ENCODE measurements at regions not wholly inside any gene's neighbourhood (a gene's known extent, or its start where the extent isn't known, plus 50 kb on each side); places are given as distances from the start of the nearest gene placed in this dataset.
"Not testable (repeated sequence)": the region's sequence is repeated elsewhere in the genome, so short reads cannot be mapped to it uniquely, and the experiment has no call there.

- Histone ChIP-seq H3K27me3 (ENCODE audit: control insufficient read depth, insufficient read depth, low read length) (no peaks in the 10 kb centered on the region), H2AFZ (no peak overlapping the region), H3K9me3 (ENCODE audit: control insufficient read depth, low read length) (no peaks in the 10 kb centered on the region), H3K36me3 (ENCODE audit: control insufficient read depth, insufficient read depth, low read length) (no peaks in the 10 kb centered on the region), H3K4me2 (ENCODE audit: low read length) (no peak overlapping the region), H3K27ac (no peak overlapping the region), H3K4me3 (ENCODE audit: low read depth, low read length) (no peak overlapping the region), H3K9ac (no peak overlapping the region), H3K4me1 (no peaks in the 10 kb centered on the region), H3K79me2 (no peaks in the 10 kb centered on the region)
- TF ChIP-seq CTCF (IDR thresholded peaks at IDR 0.05), result no peak
Observed at GRCh38 chr19:30288911-30289310, 83.3 kb upstream of the ZNF536 start.

- Histone ChIP-seq H3K27ac (no peak overlapping the region), H3K36me3 (ENCODE audit: control insufficient read depth, insufficient read depth, low read length) (no peaks in the 10 kb centered on the region), H3K9me3 (ENCODE audit: control insufficient read depth, low read length) (no peaks in the 10 kb centered on the region), H3K4me1 (no peaks in the 10 kb centered on the region), H3K4me2 (ENCODE audit: low read length) (no peak overlapping the region), H3K4me3 (ENCODE audit: low read depth, low read length) (no peak overlapping the region), H2AFZ (no peak overlapping the region), H3K9ac (no peak overlapping the region), H3K79me2 (no peaks in the 10 kb centered on the region), H3K27me3 (ENCODE audit: control insufficient read depth, insufficient read depth, low read length) (no peaks in the 10 kb centered on the region)
- TF ChIP-seq CTCF (IDR thresholded peaks at IDR 0.05), result no peak
Observed at GRCh38 chr19:30289336-30289735, 82.8 kb upstream of the ZNF536 start.

- not testable (repeated sequence) for H3K79me2 ChIP-seq; H3K36me3 ChIP-seq (ENCODE audit: control insufficient read depth, insufficient read depth, low read length)
Observed at GRCh38 chr19:30290805-30291204, 81.4 kb upstream of the ZNF536 start.

GRCh38 chr19:30293051-30293785 is 79.0 kb upstream of the ZNF536 start:
- H3K4me2 ChIP-seq (ENCODE audit: low read length), result no peak overlapping the region
- no peaks in the 10 kb centered on the region for H3K4me1 ChIP-seq
- no peaks in the 10 kb centered on the region for H3K9me3 ChIP-seq (ENCODE audit: control insufficient read depth, low read length)
- H3K27ac ChIP-seq, result no peak overlapping the region
- no peak for TF ChIP-seq CTCF (IDR thresholded peaks at IDR 0.05)
- H3K79me2 ChIP-seq, result no peaks in the 10 kb centered on the region
- H3K9ac ChIP-seq, result no peak overlapping the region
- no peak overlapping the region for H3K4me3 ChIP-seq (ENCODE audit: low read depth, low read length)
- H3K27me3 ChIP-seq (ENCODE audit: control insufficient read depth, insufficient read depth, low read length), result no peaks in the 10 kb centered on the region
- H3K36me3 ChIP-seq (ENCODE audit: control insufficient read depth, insufficient read depth, low read length), result no peaks in the 10 kb centered on the region
- H2AFZ ChIP-seq, result no peak overlapping the region

More at GRCh38 chr19:30290805-30291204, 81.4 kb upstream of the ZNF536 start:
- not testable (repeated sequence) for H3K27ac ChIP-seq; H3K4me1 ChIP-seq; H3K9ac ChIP-seq; H2AFZ ChIP-seq; H3K4me3 ChIP-seq (ENCODE audit: low read depth, low read length); H3K9me3 ChIP-seq (ENCODE audit: control insufficient read depth, low read length); H3K27me3 ChIP-seq (ENCODE audit: control insufficient read depth, insufficient read depth, low read length); H3K4me2 ChIP-seq (ENCODE audit: low read length)

GRCh38 chr19:30297969-30298368 is 74.2 kb upstream of the ZNF536 start:
- H3K4me2 ChIP-seq (ENCODE audit: low read length), result no peak overlapping the region
- H3K4me1 ChIP-seq, result no peaks in the 10 kb centered on the region
- H3K27ac ChIP-seq, result no peak overlapping the region
- no peak overlapping the region for H2AFZ ChIP-seq
- H3K36me3 ChIP-seq (ENCODE audit: control insufficient read depth, insufficient read depth, low read length), result no peaks in the 10 kb centered on the region
- H3K4me3 ChIP-seq (ENCODE audit: low read depth, low read length), result no peak overlapping the region
- H3K79me2 ChIP-seq, result no peaks in the 10 kb centered on the region
- no peak overlapping the region for H3K9ac ChIP-seq
- no peak for TF ChIP-seq CTCF (IDR thresholded peaks at IDR 0.05)
- no peaks in the 10 kb centered on the region for H3K9me3 ChIP-seq (ENCODE audit: control insufficient read depth, low read length)
- H3K27me3 ChIP-seq (ENCODE audit: control insufficient read depth, insufficient read depth, low read length), result no peaks in the 10 kb centered on the region

All from parathyroid adenoma (tissue), 2 donors.